HEK293 (cell line): ENCODE measurements at regions not wholly inside any gene's neighbourhood (a gene's known extent, or its start where the extent isn't known, plus 50 kb on each side); places are given as distances from the start of the nearest gene placed in this dataset.
"Not testable (repeated sequence)": the region's sequence is repeated elsewhere in the genome, so short reads cannot be mapped to it uniquely, and the experiment has no call there.

Experiments used
- CTCF ChIA-PET: fragments of 350-600 bp; formaldehyde crosslinking; extraction: SDS; loops from one replicate; lab custom pipeline; 2021; ENCODE audit warnings: antibody characterized with exemption; lab: Yijun Ruan, JAX
- POLR2A ChIA-PET: fragments of 300-600 bp; formaldehyde crosslinking; extraction: SDS; loops from one replicate; lab custom pipeline; 2020; ENCODE audit warnings: antibody characterized with exemption, inconsistent platforms; lab: Yijun Ruan, JAX
- H3K27ac ChIP-seq: fragments of 200-500 bp; sonication (Bioruptor generic); 2 replicates; pipeline ENCODE4 v1.5.1; 2014; ENCODE audit warnings: low read depth, low read length, control low read depth, inconsistent platforms; ENCODE audit errors: extremely low read depth
- H3K36me3 ChIP-seq, 2 experiments: fragments of 200-500 bp in 1 of 2; sonication (Bioruptor generic) in 1 of 2; 1 replicate in 1 of 2; 2 replicates in 1 of 2; pipeline ENCODE4 v1.5.1; 2014 to 2017; ENCODE audit warnings: inconsistent platforms in 2 of 2, low read length in 2 of 2; ENCODE audit not compliant: control insufficient read depth in 2 of 2, insufficient read depth in 1 of 2
- H3K4me1 ChIP-seq: fragments of 200-500 bp; sonication (Bioruptor generic); 2 replicates; pipeline ENCODE4 v1.5.1; 2014; ENCODE audit warnings: mild to moderate bottlenecking, low read length, inconsistent platforms; ENCODE audit not compliant: control insufficient read depth, insufficient read depth
- H3K4me3 ChIP-seq: 2 replicates; pipeline ENCODE4 v1.5.1; 2011; ENCODE audit warnings: low read depth, mild to moderate bottlenecking, control low read depth, low read length, moderate library complexity
- H3K9me3 ChIP-seq: fragments of 200-500 bp; sonication (Bioruptor generic); 2 replicates; pipeline ENCODE4 v1.5.1; 2014; ENCODE audit warnings: low read depth, low read length, inconsistent platforms; ENCODE audit not compliant: control insufficient read depth, insufficient read depth
- SCRT2 ChIP-seq: fragments of 450-650 bp; formaldehyde crosslinking; IDR thresholded peaks from 2 replicates; pipeline ENCODE4 v1.5.1; 2016; ENCODE audit warnings: missing biosample characterization, missing genetic modification characterization
- ZNF146 ChIP-seq: fragments of 450-650 bp; formaldehyde crosslinking; IDR thresholded peaks from 2 replicates; pipeline ENCODE4 v1.5.1; 2016; ENCODE audit warnings: missing biosample characterization, missing genetic modification characterization
- ZNF248 ChIP-seq: fragments of 450-650 bp; formaldehyde crosslinking; IDR thresholded peaks from 2 replicates; pipeline ENCODE4 v1.5.1; 2017; ENCODE audit warnings: missing biosample characterization, missing genetic modification characterization
- ZNF404 ChIP-seq: fragments of 450-650 bp; formaldehyde crosslinking; IDR thresholded peaks from 2 replicates; pipeline ENCODE4 v1.5.1; 2017; ENCODE audit warnings: missing biosample characterization, missing genetic modification characterization
- ZNF473 ChIP-seq: fragments of 450-650 bp; formaldehyde crosslinking; IDR thresholded peaks from 2 replicates; pipeline ENCODE4 v1.5.1; 2017; ENCODE audit warnings: missing biosample characterization, missing genetic modification characterization
- ZNF560 ChIP-seq: fragments of 450-650 bp; formaldehyde crosslinking; IDR thresholded peaks from 2 replicates; pipeline ENCODE4 v1.5.1; 2017; ENCODE audit warnings: missing biosample characterization, missing genetic modification characterization, borderline replicate concordance
- ZNF623 ChIP-seq: fragments of 450-650 bp; formaldehyde crosslinking; IDR thresholded peaks from 2 replicates; pipeline ENCODE4 v1.5.1; 2016; ENCODE audit warnings: missing biosample characterization, missing genetic modification characterization
- ZNF785 ChIP-seq: fragments of 450-650 bp; formaldehyde crosslinking; IDR thresholded peaks from 2 replicates; pipeline ENCODE4 v1.5.1; 2016; ENCODE audit warnings: missing biosample characterization, missing genetic modification characterization
- ZSCAN23 ChIP-seq: fragments of 450-650 bp; formaldehyde crosslinking; IDR thresholded peaks from 2 replicates; pipeline ENCODE4 v1.5.1; 2016; ENCODE audit warnings: missing biosample characterization, missing genetic modification characterization
- TF ChIP-seq, protein P1 (sequence below): fragments of 450-650 bp; formaldehyde crosslinking; IDR thresholded peaks from 2 replicates; pipeline ENCODE4 v1.5.1; 2016; ENCODE audit warnings: missing biosample characterization, missing genetic modification characterization
- TF ChIP-seq, protein P2 (sequence below): fragments of 450-650 bp; formaldehyde crosslinking; IDR thresholded peaks from 2 replicates; pipeline ENCODE4 v1.5.1; 2016; ENCODE audit warnings: missing biosample characterization, missing genetic modification characterization
- TF ChIP-seq, protein P3 (sequence below): fragments of 450-650 bp; formaldehyde crosslinking; IDR thresholded peaks from 2 replicates; pipeline ENCODE4 v1.5.1; 2016; ENCODE audit warnings: missing biosample characterization, missing genetic modification characterization

DNA sequence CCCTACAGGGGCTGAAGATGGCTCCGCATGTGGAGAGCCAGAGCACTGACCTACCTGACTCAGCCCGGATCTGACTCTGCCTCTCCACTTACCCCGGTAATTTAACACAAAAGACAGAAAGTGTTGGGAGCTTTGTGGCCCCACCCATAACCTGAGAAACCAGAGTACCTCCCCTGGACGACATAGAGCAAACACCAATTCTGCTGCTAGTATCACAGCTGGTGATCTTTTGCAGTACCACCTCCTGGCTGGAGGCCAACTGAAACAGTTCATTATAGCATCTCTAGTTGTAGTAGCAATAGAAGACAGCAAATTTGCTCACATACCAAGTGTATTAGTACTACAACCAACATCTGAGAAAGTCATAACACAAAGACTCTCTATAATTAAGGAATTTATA is 443.9 kb downstream of the KLHL4 start:
- Histone ChIP-seq H3K4me1 (no peaks in the 10 kb centered on the region), H3K27ac (no peak overlapping the region), H3K36me3 (no peaks in the 10 kb centered on the region), H3K9me3 (no peaks in the 10 kb centered on the region; the same call in 1 of the 2 replicates), H3K4me3 (no peak overlapping the region)
- ChIA-PET CTCF (no interaction called here), POLR2A (no interaction called here)
- no peak for TF ChIP-seq SCRT2 (tag by site-specific recombination)

DNA sequence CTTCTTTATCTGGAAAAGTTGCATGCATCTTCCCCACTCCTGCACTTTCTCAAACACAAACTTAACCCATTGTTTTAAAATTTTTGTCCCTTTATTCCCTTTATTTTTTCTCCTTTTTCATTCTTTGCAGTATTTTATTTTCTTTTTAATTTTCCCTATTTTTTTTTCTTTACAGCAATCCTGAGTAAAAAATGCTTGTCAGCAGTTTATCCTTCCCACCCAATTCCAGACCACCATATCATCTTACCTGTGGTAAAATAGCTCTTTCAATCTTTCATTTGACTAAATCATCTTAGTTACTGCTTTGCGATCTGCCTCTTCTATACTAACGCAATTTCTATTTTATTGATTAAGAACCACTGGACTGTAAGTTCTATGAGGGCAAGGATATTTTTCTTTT is 450.5 kb downstream of the KLHL4 start:
- ChIA-PET CTCF (no interaction called here), POLR2A (no interaction called here)
- no peak overlapping the region for H3K4me3 ChIP-seq
- TF ChIP-seq, protein P1, sequence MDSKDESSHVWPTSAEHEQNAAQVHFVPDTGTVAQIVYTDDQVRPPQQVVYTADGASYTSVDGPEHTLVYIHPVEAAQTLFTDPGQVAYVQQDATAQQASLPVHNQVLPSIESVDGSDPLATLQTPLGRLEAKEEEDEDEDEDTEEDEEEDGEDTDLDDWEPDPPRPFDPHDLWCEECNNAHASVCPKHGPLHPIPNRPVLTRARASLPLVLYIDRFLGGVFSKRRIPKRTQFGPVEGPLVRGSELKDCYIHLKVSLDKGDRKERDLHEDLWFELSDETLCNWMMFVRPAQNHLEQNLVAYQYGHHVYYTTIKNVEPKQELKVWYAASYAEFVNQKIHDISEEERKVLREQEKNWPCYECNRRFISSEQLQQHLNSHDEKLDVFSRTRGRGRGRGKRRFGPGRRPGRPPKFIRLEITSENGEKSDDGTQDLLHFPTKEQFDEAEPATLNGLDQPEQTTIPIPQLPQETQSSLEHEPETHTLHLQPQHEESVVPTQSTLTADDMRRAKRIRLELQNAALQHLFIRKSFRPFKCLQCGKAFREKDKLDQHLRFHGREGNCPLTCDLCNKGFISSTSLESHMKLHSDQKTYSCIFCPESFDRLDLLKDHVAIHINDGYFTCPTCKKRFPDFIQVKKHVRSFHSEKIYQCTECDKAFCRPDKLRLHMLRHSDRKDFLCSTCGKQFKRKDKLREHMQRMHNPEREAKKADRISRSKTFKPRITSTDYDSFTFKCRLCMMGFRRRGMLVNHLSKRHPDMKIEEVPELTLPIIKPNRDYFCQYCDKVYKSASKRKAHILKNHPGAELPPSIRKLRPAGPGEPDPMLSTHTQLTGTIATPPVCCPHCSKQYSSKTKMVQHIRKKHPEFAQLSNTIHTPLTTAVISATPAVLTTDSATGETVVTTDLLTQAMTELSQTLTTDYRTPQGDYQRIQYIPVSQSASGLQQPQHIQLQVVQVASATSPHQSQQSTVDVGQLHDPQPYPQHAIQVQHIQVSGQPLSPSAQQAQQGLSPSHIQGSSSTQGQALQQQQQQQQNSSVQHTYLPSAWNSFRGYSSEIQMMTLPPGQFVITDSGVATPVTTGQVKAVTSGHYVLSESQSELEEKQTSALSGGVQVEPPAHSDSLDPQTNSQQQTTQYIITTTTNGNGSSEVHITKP = no peak
- TF ChIP-seq ZNF404 (tag by site-specific recombination) (no peak), ZNF473 (tag by site-specific recombination) (no peak), ZNF785 (no peak), ZNF623 (tag by site-specific recombination) (no peak), ZNF248 (tag by site-specific recombination) (no peak)
- TF ChIP-seq, protein P2, sequence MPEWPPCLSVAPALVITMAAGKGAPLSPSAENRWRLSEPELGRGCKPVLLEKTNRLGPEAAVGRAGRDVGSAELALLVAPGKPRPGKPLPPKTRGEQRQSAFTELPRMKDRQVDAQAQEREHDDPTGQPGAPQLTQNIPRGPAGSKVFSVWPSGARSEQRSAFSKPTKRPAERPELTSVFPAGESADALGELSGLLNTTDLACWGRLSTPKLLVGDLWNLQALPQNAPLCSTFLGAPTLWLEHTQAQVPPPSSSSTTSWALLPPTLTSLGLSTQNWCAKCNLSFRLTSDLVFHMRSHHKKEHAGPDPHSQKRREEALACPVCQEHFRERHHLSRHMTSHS (tag by site-specific recombination) = no peak
- H3K4me1 ChIP-seq = no peaks in the 10 kb centered on the region
- H3K9me3 ChIP-seq = no peaks in the 10 kb centered on the region
- no peak overlapping the region for H3K27ac ChIP-seq
- no peaks in the 10 kb centered on the region for H3K36me3 ChIP-seq

DNA sequence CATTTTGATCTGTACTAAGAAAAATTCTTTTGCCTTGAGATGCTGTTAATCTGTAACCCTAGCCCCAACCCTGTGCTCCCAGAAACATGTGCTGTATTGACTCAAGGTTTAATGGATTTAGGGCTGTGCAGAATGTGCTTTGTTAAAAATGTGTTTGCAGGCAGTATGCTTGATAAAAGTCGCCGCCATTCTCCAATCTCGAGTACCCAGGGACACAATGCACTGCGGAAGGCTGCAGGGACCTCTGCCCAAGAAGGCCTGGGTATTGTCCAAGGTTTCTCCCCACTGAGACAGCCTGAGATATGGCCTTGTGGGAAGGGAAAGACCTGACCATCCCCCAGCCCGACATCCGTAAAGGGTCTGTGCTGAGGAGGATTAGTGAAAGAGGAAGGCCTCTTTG is 454.5 kb downstream of the KLHL4 start:
- CTCF ChIA-PET, H3K4me3 ChIP-seq, H3K4me1 ChIP-seq, H3K36me3 ChIP-seq, POLR2A ChIA-PET, H3K27ac ChIP-seq, H3K9me3 ChIP-seq: not testable (repeated sequence)

DNA sequence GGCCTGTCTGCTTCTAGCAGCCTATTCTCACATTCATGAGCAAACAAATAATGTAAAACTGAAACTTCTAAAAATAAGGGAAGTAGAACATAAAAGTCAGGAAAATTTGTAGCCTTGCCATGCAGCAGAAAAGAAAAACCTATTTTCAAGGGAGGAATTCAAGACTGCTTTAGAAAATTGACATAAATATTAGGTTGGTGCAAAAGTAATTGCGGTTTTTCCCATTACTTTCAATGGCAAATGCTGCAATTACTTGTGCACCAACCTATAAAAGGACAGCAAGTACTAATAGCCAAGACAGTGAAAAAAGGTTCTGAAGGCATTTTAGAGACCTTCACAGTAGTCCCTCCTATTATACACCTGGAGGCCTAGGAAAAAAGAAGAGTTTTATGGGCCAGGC is 457.8 kb downstream of the KLHL4 start:
- CTCF ChIA-PET = no interaction called here
- Histone ChIP-seq H3K27ac (no peak overlapping the region), H3K9me3 (peaks cover 8% of the 10 kb centered on the region), H3K4me1 (no peaks in the 10 kb centered on the region), H3K36me3 (no peaks in the 10 kb centered on the region), H3K4me3 (no peak overlapping the region)
- TF ChIP-seq ZSCAN23 (tag by site-specific recombination) = no peak
- TF ChIP-seq ZNF560 (tag by site-specific recombination) = no peak
- POLR2A ChIA-PET = no interaction called here

DNA sequence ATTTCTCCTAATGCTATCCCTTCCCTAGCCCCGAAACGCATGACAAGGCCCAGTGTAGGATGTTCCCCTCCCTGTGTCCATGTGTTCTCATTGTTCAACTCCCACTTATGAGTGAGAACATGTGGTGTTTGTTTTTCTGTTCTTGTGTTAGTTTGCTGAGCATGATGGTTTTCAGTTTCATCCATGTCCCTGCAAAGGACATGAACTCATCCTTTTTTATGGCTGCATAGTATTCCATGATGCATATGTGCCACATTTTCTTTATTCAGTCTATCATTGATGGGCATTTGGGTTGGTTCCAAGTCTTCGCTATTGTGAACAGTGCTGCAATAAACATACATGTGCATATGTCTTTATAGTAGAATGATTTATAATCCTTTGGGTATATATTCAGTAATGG is 490.3 kb downstream of the KLHL4 start:
- TF ChIP-seq ZNF146 (tag by site-specific recombination) = peak; percentile 88
- TF ChIP-seq, protein P3, sequence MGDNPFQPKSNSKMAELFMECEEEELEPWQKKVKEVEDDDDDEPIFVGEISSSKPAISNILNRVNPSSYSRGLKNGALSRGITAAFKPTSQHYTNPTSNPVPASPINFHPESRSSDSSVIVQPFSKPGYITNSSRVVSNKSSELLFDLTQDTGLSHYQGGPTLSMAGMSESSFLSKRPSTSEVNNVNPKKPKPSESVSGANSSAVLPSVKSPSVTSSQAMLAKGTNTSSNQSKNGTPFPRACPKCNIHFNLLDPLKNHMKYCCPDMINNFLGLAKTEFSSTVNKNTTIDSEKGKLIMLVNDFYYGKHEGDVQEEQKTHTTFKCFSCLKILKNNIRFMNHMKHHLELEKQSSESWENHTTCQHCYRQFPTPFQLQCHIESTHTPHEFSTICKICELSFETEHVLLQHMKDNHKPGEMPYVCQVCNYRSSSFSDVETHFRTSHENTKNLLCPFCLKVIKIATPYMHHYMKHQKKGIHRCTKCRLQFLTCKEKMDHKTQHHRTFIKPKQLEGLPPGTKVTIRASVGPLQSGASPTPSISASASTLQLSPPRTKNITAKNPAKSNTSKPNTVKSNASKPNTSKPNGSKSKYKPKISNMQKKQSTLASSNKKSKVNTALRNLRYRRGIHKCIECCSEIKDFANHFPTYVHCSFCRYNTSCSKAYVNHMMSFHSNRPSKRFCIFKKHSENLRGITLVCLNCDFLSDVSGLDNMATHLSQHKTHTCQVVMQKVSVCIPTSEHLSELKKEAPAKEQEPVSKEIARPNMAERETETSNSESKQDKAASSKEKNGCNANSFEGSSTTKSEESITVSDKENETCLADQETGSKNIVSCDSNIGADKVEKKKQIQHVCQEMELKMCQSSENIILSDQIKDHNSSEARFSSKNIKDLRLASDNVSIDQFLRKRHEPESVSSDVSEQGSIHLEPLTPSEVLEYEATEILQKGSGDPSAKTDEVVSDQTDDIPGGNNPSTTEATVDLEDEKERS = peak; percentile 90; the same call in 1 of the 2 replicates
- CTCF ChIA-PET, POLR2A ChIA-PET, H3K27ac ChIP-seq, H3K9me3 ChIP-seq, H3K36me3 ChIP-seq, H3K4me3 ChIP-seq, H3K4me1 ChIP-seq: not testable (repeated sequence)
